Medulla oblongata (tissue), 1 donor: ENCODE measurements at regions not wholly inside any gene's neighbourhood (a gene's known extent, or its start where the extent isn't known, plus 50 kb on each side); places are given as distances from the start of the nearest gene placed in this dataset.

Source experiments
- DNase-seq: peaks from one replicate; pipeline ENCODE4 v3.0.0-alpha.2; 2015; ENCODE audit errors: extremely low spot score

DNA sequence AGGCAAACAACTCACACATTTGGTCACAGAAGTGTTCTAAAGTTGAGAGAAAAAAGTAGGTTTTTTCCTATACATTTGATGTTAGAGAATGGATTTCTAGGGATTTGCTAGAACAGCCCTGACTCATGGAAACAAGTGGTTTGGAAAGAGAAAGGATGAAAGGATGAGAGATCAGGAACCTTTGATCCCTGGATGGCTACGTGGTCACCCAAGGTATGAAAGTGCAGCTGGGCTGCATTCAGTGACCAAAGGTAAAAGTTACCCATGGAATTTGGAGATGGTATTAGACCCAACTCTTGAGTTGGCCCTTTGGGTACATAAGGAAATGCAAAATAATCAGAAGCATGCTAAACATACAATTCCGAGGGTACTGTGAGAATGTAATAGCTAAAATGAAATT lies 61.3 kb upstream of the SPIN1 start:
- DNase-seq, result no peak

DNA sequence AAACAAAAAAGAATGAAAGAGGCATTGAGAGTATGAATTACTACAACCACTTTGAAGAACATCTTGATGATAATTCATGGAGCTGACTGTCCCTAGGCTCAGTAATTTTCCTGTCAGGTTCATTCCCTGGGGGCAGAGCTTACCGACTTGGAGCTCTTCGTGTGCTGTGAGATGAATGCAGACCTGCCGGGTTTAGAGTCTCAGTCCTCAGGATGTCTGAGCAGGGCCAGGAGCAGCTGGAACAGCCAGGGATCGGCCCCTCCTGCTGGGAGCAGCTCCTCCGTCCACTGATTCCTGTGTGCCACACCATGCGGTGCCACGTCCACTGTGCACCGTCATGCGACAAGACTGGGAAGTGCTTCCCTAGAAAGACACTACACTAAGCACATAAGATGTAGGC lies 62.2 kb upstream of the SPIN1 start:
- no peak for DNase-seq

DNA sequence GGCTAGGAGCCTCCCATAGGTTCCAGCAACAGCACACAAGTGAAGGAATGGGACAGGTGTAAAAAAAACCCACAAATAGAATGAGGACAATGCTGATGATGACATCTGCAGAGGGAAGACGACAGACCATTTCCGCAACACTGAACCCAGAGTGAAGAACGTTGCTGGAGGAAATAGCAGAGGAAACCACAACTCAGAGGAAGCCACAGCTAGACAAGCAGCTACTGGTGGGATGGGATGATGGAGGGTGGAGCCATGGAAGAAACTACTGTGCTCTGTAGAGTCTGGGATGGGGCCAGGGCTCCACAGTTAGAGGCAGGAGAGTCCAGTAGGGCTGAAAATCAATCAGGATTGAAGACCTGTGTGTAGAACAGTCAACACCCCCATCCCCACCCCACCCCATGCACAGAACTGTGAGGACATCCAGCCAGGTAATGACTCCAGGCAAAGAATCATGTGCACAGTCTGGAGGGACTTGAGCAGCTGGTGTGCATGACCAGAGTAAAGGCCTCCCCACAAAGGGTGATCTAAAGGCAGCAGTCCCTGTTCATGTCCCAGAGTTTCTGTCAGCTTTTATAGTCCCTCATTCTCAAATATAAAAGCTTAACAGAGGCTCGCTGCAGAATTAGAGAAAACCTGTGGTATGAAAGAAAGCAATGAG lies 65.2 kb upstream of the SPIN1 start:
- DNase-seq, result peak; percentile 9

DNA sequence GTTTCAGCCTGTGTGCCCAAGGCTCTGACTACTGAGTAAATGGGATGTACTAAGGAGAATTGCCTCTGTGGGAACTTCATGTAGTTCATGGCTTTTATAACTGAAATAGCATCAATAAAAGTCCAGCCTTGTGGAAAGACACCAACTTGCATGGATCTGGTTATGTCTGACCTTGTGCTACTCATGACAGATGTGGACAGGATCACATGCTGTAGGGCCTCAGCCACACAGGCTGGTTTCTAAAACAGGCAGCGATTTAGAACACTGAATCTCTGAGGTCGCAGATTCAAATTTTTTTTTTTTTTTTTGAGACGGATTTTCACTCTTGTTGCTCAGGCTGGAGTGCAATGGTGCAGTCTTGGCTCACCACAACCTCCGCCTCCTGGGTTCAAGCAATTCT lies 66.5 kb upstream of the SPIN1 start:
- DNase-seq, result no peak

DNA sequence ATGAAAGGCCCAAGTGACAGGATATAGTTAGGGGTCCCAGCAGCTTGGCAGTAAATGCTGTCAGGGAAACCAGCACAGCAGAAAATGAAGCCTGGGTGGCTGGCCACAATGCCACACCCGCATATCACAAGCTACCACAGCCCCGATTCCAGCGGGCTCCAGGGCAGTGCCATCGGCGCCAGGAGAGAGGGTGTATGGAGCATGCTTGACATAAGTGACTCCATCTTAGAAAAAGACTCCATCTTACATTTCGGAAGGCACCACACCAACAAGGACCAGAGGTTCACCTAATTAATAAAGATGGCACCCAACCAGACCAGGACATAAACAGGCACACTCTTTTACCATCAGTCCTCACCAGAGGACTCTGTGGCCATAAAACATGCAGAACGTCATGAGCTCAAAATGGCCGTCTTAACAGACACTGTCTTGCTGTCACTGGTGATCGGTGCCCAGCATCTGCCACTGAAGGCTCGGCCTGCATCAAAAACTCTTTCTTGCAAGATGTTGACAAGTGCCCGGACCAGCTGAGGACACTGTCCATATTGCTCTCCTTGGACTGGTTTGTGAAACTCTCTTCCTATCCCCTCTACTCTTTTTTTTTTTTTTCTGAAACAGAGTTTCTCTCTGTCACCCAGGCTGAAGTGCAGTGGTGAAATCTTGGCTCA lies 67.4 kb upstream of the SPIN1 start:
- no peak for DNase-seq

DNA sequence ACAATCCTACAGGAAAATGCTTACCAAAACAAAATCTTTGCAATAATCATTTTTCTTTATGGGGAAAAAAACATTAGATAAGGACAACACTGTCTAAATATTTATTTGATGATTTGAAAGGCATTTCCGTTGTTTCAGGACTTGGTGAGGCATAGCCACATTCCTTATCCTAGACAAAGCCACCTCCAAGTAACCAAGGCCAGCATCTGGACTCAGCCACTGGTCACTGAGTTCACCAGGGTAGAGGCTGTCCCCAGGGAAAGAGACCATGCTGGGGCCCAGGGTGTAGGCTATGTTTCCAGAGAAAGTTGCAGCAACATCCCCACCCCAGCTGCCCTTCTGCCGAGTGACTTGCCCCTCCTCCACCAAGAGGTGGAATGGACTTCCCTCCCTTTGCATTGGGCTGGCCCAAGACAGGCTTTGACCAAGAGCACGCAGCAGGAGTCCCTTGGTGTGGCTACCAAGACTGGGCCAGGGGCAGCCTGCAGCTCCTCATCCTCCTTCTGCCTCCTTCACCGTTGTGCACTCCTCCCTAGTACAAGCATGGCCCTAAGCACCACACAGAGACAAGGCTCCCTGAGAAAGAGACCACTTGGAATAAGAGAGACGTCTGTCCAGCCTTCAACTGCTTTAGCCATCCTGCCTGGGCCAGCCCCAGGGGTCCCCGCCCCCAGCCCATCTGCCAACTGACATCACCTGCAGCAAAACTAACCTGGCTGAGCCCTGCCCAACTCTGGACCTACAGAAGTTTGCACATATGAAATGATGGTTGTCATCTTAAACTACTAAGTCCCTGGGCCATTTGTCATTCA lies 68.1 kb upstream of the SPIN1 start:
- no peak for DNase-seq

DNA sequence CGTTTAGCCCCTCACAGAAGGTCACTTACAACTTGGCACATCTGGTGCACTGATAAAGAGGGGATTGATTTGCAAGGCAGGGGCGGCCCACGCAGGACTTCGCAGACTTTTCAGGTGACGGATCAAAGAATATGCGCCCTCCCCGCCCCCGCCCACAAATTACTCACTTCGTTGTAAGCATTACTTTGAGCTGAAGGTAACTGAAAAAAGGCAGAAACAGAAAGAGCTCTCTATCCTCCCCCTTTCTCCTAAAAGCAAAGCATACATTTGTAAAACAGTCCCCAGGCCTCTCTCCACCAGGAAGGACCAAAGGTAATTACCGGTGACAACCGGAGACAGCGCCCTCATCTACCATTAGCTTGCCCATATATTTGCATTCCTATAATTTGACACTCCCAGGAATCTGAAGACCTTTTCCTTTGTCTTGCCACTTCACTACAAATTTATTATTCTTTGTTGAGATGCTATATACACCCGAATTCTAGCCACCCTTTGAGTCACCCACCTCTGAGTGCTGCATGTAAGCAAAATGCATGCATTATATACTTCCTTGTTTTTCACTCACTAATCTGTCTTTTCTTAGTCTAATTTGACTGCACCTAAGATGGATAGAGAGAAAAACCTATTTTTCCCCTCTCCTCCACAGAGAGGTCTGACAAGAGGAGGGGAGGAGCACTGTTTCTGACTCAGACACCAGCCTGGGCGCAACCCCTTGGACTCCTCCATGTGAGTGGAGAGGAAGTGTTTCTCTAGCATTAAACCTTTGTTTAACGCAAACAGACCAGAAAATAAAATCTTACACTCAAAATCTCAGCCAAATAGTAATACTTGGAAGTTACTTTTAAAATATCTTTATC lies 74.7 kb upstream of the SPIN1 start:
- no peak for DNase-seq

DNA sequence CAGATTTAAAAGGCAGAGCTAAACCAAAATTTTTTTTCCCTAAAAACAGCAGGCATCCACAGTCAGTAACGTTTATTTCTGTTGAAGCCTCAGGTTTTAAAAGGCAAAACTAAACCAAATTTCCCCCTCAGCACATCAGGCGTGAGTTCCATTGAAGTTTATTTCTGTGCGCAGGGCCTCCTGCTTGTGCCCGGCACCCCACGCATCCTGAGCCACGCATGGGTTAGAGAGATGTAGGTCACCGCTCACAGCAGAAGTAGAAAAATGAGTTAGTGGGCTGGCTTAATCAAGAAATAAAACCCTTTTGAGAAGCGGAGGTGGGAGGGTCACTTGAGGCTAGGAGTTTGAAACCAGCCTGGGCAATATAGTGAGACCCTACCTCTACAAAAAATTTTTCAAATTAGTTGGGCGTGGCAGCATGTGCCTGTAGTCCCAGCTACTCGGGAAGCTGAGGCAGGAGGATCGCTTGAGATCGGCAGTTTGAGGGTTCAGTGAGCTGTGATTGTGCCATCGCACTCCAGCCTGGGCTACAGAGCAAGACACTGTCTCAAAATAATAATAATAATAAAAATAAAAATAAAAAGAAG lies 75.6 kb upstream of the SPIN1 start:
- DNase-seq, result no peak

DNA sequence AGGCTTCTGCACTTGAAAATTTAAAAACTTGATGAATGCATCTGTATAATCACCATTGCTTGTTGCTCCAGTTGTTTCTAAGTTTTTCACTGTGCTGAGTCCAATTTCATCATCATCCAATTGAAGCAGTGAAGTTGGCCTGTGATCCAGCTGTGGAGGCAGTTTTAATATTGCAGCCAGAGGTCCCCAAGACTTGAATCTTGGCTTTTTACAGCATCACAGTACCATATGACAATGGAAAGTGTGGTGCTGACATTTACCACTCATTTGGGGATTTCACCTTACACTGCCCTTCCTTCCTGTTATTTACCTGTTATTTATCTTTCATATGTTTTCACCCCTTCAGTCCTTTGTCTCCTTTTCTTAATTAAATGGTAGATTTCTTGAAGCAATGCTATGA lies 76.2 kb upstream of the SPIN1 start:
- no peak for DNase-seq

DNA sequence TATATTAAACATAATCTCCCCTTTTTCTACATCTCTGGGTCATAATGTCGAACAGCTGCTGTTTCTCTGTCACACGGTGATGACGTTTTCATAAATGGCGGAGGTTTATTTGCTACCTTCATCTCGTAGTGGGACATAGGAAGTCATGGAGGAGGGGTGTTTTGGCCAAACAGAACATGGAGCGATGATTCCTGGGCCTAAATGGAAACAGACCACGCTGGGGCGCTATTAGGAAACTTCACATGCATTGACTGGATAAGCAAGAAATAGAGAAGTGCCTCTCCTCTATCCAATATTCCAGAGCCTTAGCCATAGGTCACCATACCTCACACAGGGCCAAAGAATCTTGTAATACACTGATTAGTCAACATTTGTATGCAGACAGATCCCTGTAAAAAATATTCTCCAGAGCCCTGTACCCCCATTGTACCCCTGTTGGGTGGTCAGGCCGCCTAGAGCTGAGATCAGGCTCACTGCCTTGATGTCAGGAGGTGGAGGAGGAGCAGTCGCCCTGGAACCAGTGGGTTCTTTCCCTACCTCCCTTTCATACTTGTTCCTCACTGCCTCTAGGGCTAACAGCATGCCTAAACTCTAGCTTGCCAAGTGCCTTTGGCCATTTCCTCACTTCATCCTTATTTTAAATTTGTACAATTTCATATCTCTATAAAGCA lies 77.8 kb upstream of the SPIN1 start:
- DNase-seq, result no peak

DNA sequence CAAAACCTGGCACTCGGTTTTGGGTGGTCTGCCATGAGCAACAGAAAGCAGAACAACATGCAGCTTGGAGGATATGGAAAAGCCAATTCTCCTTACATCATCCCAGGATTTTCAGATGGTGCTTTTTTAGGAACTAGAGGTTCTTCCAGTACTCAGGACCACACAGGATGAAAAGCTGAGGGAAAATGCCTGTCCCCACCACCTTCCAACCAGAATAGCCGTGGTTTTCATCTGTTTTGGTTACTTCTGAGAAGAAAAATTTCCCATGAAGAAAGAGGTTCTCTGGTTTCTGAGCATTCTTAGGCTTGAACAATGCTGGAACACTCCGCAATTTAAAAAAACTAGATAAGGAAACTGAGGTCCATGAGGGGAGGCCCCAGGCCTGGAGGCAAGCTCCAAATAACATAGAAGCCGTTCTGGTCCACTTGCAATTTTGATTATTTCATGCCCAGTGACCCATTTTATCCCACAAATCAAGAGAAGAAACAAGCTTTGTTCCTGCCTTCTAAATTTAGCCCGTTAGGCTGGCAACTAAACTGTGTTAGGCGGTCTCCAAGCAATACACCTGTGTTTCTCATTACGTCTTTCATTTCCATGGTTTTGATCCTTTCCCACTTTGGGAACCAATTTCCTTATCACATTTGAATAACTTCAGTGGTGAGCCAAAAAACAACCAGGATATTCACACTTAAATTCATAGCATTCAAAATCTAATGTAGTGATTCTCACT lies 79.2 kb upstream of the SPIN1 start:
- no peak for DNase-seq

DNA sequence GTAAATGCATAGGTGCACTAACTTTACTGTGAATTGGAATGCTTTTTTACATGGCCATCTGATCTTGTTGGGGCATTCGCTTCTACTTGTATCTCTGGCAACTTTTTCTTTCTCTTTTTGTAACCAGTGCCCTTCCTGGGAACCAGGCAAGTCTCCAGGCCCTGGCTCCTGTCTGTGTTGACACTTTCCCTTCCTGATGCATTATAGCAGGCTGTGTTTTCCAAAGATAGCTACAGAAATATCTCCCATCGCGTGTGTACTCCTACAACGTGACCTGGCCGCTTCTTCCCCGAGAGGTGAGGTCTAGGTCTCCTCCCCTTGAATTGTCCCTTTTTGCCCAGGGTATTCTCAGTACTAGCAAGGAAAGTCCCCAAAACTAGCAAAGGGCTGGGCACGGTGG lies 81.1 kb upstream of the SPIN1 start:
- DNase-seq, result no peak

DNA sequence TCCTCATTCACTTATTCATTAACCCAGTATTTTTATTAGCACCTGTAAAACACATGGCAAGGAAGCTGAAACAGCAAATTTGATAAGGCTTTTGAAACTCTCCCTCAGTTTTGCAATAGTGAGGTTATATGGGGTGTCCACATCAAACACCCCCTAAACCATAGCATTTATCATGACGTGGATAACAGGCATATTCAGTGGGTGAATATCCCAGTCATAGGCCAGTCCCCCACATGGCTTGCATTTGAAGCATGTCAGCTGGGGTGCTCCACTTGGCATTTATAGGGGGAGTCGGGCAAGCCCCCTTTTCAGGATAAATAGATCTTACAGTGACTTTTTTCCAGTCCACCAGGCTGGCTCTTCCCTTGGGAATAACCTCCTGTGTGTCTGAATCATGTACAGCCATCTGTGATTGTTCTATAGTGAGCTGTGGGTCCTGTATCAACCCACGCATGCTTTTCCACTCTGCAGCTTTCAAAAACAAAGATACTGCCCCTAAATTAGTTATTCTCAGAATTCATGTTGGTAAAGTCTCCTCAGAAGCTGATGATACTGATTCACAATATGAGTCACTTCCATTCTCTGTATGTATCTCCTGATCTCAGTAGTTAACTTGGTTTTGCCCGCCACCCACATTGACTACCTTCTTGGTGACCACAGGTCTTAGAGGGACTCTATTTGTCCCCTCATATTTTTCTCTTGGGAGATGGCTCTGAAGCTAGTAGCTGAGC lies 84.4 kb upstream of the SPIN1 start:
- DNase-seq, result no peak

DNA sequence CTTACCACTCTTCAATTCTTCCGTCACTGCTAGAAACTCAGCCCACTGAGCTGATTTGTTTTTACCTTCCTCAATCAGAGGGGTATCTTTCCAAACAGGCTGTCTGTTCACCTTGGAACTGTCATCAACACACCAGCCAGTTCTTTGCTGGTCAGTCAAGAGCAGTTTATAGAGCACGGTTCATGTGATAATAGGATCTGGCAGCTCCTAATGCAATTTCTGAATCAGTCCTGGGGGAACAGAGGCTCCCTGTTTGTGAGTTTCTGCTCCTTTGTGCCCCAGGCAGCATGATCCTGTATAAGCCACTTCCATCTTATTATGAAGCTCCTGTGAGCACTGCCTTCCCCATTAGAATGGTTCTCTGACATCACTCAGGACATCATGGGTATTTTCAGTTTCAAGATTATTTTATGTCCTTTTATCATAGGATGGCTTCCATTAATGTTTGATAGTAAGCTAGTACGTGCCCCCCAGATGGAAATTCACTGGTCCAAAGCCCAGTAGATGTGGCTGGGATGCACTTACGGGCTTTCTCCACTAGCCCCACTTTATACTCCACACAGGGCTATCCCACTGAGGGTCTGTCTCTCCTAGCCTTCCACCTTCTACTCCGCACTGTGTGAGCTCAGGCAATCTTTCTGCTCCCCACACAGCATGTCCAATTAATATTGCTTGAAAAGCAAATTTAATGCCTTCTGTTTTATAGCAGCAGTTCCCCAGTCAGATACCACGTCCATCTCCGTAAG lies 85.5 kb upstream of the SPIN1 start:
- DNase-seq, result no peak

DNA sequence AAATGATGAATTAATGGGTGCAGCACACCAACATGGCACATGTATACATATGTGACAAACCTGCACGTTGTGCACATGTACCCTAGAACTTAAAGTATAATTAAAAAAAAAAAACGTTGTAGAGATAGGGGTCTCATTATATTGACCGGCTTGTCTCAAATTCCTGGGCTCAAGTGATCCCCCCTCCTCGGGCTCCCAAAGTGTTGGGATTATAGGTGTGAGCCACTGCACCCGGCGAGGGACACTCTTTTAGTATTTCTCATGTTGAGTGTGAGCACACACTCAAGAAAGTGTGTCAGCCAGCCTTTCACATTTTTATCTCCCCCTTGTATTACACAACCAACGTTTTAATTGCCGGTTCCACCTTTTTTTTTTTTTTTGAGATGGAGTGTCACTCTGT lies 87.7 kb upstream of the SPIN1 start:
- DNase-seq, result no peak

DNA sequence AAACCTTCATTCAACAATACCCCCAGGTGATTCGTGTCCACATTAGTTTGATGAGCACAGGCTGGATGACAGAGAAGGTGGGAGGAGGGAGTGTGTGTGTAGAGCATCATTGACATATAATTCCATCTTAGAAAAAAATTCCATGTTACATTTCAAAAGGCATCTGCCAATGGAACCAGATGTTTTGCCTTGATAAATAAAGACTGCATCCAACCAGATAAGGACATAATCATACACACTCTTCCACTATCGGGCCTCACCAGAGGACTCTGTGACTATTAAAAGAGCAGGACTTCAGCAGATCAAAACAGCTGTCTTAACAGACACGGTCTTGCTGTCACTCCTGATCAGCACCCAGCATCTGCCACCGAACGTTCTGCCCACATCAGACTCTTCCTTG lies 96.4 kb upstream of the SPIN1 start:
- DNase-seq, result no peak

DNA sequence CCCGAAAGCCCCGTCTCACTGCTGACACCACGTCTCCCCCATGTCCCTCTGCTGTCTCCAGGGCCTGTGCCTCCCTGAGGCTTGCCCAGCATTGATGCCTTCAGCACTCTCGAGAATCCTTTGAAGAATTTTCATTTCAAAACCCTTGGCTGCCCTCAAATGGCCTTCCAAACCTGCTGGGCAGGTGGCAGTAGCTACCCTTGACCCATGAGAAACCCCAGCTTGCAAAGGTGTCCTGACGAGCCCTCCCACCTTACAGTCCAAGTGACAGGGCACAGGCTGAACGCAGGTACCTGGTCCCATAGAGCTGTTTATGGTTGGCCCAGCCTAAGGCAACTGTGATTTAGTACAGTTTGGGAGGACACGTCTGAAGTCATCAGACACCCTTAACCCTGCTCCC lies 97.2 kb upstream of the SPIN1 start:
- no peak for DNase-seq

DNA sequence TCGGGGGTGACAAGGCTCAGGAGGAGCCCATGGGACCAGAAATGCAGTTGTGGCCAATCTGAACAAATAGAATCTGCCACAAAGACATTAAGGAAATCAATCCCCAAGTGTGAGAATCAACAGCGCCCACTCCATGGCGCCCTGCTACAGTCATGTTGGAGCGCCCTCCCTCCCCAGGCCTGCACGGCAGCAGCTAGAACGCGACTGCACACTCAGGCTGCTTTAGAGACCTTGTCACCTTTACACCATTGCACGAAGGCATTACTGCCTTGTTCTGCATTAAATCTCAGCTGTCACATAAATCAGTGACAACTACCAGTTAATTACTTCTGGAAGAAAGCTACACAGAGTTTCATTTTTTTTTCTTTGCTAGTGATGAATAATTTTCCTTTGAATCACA lies 98.7 kb upstream of the SPIN1 start:
- DNase-seq, result no peak

DNA sequence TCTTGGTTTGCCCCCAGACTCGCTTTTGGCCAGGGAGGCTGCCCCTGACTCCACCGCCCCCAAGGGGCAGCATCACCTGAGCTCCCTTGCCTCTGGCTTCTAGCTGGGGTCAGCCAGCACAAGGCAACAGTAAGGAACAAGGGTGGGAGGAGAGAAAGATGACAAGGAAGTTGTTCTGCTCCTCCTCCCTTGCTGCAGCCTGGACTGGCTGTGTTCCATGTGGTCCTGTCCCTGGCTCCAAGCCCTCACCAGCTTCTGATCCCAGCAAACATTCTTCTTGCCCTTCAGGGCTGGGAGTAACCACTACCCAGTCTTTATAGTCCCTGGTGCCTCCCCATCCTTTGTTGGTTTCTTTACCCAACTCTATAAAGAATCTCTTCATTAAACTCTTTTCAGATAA lies 100.3 kb upstream of the SPIN1 start:
- no peak for DNase-seq
